ENCODE measurements at regions not wholly inside any gene's neighbourhood (a gene's known extent, or its start where the extent isn't known, plus 50 kb on each side); places are given as distances from the start of the nearest gene placed in this dataset.

DNA sequence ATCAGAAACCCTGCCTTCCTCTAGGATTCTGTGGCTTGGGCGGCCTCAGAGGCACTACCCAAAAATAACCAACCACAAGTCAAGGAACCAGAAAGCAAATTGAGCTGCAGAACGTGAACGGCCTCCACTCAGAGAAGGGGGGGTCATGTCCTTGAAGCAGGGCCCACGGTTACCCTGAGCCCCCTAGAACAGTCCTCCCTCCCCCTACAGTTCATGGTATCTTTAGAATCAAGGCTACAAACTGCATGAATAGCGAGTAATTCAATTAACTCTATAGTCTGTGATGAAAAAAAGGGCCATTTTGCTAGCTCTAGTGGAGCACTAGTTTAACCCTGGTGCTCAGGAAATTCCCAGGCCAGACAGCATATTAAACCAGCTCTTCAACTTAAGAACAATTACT, 79.0 kb upstream of the ZNF507 start:
- DNase-seq: no peak

DNA sequence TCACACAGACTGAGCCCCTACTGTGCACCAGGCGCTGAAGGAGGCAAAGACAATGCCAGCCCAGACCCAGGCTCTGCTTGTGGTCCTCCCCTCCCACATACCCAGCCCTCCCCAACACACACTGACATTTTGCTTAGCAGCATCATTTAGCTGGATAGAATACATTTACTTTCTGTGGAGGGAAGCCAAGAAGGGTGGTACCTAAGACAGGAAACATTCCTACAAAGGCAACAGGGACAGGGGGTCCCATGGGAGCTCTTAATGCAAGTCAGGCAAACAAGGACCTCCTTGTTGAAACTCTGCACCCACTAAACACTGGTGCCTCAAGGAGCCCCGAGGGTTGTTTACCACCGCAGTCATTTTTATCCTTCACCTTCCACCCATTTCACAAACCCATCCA, 77.0 kb upstream of the ZNF507 start:
- DNase-seq: no peak

DNA sequence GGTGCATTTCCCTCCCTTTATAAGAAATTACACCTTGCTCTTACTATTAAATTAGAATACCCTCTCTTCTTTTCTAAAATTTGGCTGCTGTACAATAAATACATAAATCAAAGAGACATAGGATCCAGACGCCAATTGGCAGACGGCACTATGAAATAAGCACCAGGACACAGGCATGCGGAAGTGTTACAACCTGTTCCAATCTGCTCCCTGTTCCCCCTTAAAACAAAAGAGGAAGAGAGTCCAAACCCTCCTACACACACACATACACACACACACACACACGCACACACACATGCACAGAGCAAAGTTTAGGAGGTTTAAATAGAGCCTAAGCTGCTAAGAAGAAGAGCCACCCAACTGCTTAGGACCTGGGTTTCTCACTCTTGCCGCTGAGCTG, 75.6 kb upstream of the ZNF507 start:
- DNase-seq: no peak

DNA sequence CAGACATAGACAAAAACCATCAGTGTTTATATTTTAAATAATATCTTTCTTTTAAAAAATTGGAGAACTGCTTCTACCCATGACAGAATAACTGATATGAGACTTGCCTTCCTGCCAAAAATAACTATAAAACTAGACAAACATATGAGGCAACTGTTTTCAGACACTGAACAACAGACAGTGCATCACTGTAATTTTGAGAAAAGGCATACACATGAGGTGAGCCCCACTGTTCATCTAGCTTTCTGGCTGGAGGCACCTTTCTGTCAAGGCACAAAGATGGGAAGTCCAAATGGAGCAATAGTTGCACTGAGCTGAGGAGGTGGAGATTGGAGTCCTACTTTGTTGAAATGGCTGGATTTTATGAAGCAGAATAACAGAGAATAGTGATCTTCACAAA, 71.9 kb upstream of the ZNF507 start:
- no peak for DNase-seq

DNA sequence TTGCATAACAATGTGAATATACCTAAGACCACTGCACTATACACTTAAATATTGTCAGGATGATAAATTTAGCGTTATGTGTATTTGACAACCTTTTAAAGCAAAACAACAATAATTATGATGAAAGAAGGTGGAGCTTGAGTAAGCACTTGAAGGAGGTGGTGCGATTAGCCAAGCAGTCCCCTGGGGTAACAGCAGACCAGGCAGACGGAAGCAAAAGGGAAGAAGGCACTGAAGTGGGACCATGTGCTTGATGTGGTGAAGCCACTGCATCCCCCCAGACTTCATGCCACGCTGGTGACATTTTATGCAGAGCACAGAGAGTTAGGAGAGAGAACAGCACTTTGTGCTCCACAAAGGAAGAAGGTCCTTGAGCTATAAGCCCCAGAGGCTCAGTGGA, 58.3 kb upstream of the ZNF507 start:
- DNase-seq: no peak

DNA sequence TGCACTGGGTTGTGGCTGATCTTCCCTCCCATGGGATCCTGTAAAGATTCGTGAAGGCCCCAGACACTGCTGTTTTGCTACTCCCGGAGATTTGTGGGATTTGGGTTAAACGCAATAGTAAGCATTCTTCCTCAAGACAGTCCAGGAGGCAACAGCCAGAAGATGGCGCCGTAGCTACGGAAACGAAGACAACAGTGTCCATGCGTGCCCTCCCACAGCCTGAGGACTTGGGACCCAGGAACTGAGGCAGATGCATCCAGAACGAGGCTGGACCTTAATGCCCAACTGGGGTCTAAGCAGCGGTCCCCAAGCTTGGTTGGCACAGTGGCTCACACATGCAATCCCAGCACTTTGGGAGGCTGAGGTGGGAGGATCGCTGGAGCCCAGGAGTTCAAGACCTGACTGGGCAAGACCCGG, 57.6 kb upstream of the ZNF507 start:
- no peak for DNase-seq

DNA sequence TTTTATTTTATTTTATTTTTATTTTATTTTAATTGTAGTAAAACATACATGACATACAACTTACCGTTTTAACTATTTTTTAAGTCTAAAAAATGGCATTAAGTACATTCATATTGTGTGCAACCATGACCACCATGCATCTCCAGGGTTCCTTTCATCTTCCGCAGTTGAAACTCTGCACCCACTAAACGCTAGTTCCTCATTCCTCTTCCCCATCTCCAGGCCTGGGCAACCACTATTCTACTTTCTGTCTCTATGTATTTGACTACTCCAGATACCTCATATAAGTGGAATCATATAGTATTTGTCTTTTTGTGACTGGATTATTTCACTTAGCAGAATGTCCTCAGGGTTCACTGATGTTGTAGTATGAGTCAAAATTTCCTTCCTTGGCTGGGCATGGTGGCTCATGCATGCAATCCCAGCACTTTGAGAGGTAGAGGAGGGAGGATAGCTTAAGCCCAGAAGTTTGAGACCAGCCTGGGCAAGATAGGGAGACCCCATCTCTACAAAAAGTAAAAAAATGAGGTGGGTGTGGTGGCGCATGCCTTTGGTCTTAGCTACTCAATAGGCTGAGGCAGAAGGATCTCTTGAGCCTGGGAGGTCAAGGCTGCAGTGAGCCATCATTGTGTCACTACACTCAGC, 55.7 kb upstream of the ZNF507 start:
- no peak for DNase-seq

DNA sequence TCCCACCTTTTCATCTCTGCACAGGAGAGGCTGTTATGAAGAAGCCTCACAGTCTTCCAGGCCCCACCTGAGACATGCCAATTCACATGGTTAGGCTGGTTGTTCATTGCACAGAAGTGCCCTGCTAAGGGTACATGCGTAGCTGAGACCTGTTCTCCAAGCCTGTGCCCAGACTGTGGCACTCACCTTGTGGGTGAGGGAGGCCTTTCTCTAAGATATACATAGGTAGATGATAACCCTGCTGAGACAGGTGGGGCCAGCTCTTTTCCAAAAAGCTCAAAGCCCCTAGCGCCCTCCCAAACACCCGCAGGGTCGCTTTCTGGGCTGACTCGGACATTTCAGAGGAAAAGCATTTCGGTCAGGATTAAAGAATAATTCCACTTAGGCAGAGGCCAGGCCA, 53.5 kb upstream of the ZNF507 start:
- DNase-seq: no peak

DNA sequence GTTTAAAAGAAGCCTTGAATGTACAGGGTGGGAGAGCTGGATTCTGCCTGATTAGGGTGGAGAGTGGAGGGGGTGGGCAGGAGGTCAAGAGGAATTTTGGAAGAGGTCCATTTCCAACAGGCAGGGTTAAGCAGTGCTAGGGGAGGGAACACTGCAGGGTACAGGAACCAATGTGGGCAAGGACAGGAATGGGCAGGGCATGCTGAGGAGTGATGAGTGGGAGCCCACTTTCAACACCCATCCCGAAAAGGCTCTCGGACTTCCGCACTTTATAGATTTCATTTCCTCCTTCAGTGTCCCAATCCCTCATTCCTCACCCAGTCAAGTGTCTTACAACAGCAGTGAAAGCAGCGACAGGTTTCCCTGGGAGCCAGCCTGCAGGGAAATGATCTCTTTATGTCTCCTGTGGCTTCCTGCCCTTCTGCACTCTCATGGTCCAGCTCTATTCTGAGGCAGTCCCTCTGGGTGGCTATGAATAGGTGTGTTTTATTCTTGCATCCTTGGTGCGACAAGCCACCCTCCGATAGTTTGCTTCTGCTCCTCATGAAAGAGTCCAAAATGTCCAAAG, 50.5 kb upstream of the ZNF507 start:
- DNase-seq: no peak

Data from activated naive CD4-positive, alpha-beta T cell (primary cell).